ENCODE measurements at regions not wholly inside any gene's neighbourhood (a gene's known extent, or its start where the extent isn't known, plus 50 kb on each side); places are given as distances from the start of the nearest gene placed in this dataset.

DNA sequence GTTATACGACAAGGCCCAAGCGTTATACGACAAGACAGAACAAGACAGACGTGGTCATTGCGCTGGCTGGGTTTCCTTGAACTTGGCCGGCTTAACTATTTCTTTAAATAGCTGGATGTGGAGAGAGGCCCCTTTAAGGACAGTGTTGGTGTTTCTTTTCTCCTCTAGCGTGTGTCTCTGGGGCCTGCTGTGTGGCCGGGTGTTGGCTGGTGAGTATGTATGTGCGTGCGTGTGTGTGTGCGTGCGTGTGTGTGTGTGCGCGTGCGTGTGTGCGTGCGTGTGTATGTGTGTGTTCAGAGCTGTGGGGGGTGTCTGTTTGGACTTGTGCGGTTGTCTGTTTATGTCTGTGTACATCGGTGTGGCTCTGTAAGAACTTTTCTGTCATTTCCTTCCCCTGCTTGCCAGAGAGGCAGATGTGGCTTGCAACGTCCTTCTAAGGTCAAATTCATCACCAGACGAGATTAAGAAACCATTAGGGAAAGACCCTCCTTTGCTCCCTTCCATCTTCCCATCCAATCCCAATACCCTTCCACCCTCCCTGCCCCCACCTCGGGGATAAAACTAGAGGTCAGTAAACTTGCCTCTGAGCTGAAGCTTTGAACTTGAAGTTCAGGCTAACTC lies 78.6 kb upstream of the TBX3 start:
- H3K4me1 ChIP-seq = no peaks in the 10 kb centered on the region
- intact Hi-C loops (cut with DNase I) = no loop called here
- H3K4me3 ChIP-seq (replicated peaks in 1 of 3) = no peak overlapping the region
- no peak overlapping the region for H3K27ac ChIP-seq
- no peaks in the 10 kb centered on the region for H3K36me3 ChIP-seq
- no peaks in the 10 kb centered on the region for H3K27me3 ChIP-seq
- no peaks in the 10 kb centered on the region for H3K9me3 ChIP-seq
- TF ChIP-seq, protein P1, sequence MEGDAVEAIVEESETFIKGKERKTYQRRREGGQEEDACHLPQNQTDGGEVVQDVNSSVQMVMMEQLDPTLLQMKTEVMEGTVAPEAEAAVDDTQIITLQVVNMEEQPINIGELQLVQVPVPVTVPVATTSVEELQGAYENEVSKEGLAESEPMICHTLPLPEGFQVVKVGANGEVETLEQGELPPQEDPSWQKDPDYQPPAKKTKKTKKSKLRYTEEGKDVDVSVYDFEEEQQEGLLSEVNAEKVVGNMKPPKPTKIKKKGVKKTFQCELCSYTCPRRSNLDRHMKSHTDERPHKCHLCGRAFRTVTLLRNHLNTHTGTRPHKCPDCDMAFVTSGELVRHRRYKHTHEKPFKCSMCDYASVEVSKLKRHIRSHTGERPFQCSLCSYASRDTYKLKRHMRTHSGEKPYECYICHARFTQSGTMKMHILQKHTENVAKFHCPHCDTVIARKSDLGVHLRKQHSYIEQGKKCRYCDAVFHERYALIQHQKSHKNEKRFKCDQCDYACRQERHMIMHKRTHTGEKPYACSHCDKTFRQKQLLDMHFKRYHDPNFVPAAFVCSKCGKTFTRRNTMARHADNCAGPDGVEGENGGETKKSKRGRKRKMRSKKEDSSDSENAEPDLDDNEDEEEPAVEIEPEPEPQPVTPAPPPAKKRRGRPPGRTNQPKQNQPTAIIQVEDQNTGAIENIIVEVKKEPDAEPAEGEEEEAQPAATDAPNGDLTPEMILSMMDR (IDR thresholded peaks at IDR 0.05) = no peak
- no peak for TF ChIP-seq POLR2A (IDR thresholded peaks at IDR 0.05)
- WGBS, 2 donors = 74 to 75% methylated on average over 22 of the region's 22 CpGs
- DNase-seq = no peak

DNA sequence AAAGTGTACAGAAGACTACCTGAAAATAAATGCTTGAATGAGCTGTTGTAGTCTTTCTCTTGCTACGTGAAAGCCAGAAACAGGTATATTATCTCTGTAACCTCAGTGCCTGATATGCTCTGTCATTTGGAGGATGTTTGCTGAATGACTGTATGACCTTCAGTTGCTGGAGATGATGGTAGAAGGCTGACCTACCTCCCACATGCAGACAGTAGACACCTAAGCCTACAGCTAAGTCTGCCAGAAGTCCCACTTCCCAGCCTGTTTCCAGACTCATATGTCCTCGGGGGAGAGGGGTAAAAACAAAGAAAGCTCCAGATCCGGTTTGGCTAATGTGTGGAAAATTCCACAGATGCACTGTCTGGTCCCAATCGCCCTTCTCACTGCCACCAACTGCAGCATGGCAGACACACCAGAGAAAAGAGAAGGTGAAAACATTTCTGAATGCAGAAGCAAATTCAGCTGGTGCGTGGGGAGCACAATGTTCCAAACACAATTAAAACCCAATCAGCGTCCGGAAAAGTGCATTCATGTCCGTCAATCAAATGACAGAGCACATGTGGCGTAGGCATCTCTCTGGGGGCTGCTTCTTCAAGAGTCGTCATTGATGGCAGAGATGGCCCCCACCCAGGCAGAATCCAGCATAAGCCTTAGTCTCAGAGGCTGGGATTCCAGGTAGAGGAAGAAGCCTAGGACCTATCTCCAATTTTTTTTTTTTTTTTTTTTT lies 76.3 kb upstream of the TBX3 start:
- TF ChIP-seq, protein P1 (IDR thresholded peaks at IDR 0.05) = no peak
- no peak for TF ChIP-seq POLR2A (IDR thresholded peaks at IDR 0.05)
- Histone ChIP-seq H3K27me3 (no peaks in the 10 kb centered on the region), H3K9me3 (no peaks in the 10 kb centered on the region), H3K27ac (no peak overlapping the region), H3K36me3 (no peaks in the 10 kb centered on the region), H3K4me3 (replicated peaks in 1 of 3) (no peak overlapping the region), H3K4me1 (no peaks in the 10 kb centered on the region)
- intact Hi-C loops (cut with DNase I) = no loop called here
- WGBS, 2 donors = 72 to 85% methylated on average over 10 of the region's 10 CpGs
- DNase-seq = no peak

DNA sequence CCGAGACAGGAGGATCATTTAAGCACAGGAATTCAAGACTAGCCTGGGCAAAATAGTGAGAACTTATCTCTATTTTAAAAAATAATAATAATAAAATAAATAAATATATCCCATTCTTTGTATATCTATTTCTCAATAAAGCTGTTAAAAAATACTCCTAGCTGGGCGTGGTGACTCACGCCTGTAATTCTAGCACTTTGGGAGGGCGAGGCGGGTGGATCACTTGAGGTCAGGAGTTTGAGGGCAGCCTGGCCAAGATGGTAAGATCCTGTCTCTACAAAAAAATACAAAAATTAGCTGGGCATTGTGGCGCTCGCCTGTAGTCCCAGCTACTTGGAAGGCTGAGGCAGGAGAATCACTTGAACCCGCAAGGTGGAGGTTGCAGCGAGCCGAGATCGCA lies 75.7 kb upstream of the TBX3 start:
- intact Hi-C loops (cut with DNase I) = no loop called here
- no peak for DNase-seq
- Histone ChIP-seq H3K36me3 (no peaks in the 10 kb centered on the region), H3K4me1 (no peaks in the 10 kb centered on the region), H3K27me3 (no peaks in the 10 kb centered on the region), H3K27ac (no peak overlapping the region), H3K4me3 (replicated peaks in 1 of 3) (no peak overlapping the region), H3K9me3 (no peaks in the 10 kb centered on the region)
- 97% methylated on average over 11 of the region's 11 CpGs for WGBS, 2 donors
- no peak for TF ChIP-seq POLR2A (IDR thresholded peaks at IDR 0.05)
- TF ChIP-seq, protein P1 (IDR thresholded peaks at IDR 0.05) = no peak

DNA sequence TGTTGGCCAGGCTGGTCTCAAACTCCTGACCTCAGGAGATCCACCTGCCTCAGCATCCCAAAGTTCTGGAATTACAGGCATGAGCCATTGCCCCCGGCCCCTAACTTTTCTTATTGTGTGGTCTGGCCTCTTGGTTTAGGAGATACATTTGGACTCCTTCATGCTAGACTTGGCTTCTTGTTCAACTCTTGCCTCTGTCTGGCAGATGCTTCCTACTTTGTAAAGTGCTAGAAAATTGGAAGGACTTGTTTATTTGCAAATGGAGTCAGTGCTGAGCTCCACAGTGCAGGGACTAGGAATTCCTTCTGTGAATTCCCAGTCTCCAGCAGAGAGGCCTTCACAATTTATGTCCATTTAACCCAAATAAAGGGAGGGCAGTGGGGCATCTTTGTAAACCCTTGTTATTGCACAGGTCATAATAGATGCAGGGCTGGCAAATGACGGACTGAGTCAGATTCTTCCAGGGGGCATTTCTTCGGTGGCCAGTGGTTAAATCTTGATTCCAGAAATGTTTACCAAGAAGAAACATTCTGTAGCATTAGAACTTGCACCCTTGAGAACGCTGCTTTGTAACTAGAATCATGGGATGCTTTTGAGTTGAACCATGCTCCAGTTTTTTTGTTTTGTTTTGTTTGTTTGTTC lies 73.8 kb upstream of the TBX3 start:
- WGBS, 2 donors = 86 to 95% methylated on average over 4 of the region's 4 CpGs
- H3K36me3 ChIP-seq = no peaks in the 10 kb centered on the region
- H3K4me1 ChIP-seq = no peaks in the 10 kb centered on the region
- no peaks in the 10 kb centered on the region for H3K27me3 ChIP-seq
- TF ChIP-seq POLR2A (IDR thresholded peaks at IDR 0.05) = no peak
- TF ChIP-seq, protein P1 (IDR thresholded peaks at IDR 0.05) = no peak
- no peak for DNase-seq
- no peak overlapping the region for H3K4me3 ChIP-seq (replicated peaks in 1 of 3)
- no peak overlapping the region for H3K27ac ChIP-seq
- intact Hi-C loops (cut with DNase I) = no loop called here
- no peaks in the 10 kb centered on the region for H3K9me3 ChIP-seq

DNA sequence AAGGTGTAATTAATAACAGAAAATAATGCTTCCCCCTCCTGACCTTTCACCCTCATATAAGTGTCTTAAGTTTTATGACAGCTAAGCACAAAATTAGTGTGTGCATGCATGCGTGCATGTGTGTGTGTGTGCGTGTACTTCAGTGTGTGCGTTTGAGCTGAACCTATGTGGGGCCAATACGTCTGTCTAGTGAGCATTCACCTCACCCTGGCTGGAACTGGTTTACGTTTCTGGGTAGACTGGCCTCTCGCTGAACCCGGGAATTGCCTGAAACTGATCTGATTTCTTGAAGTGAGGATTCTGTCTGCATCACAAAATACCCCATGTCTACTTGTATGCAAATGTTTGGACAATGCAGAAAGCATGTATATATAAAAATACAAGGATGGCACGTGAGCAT lies 68.2 kb upstream of the TBX3 start:
- no peak for TF ChIP-seq POLR2A (IDR thresholded peaks at IDR 0.05)
- TF ChIP-seq, protein P1 (IDR thresholded peaks at IDR 0.05) = no peak
- intact Hi-C loops (cut with DNase I) = no loop called here
- 74 to 76% methylated on average over 8 of the region's 8 CpGs for WGBS, 2 donors

More for the DNA sequence above, 68.2 kb upstream of the TBX3 start:
- H3K4me1 ChIP-seq = peaks cover 0 to 3% of the 10 kb centered on the region in 2 donors
- no peaks in the 10 kb centered on the region for H3K27me3 ChIP-seq
- H3K4me3 ChIP-seq (replicated peaks in 1 of 3) = no peak overlapping the region
- no peaks in the 10 kb centered on the region for H3K9me3 ChIP-seq
- DNase-seq = no peak
- H3K27ac ChIP-seq = no peak overlapping the region
- no peaks in the 10 kb centered on the region for H3K36me3 ChIP-seq

All from thyroid gland (tissue), 4 donors.